ENCODE measurements at regions not wholly inside any gene's neighbourhood (a gene's known extent, or its start where the extent isn't known, plus 50 kb on each side); places are given as distances from the start of the nearest gene placed in this dataset.

DNA sequence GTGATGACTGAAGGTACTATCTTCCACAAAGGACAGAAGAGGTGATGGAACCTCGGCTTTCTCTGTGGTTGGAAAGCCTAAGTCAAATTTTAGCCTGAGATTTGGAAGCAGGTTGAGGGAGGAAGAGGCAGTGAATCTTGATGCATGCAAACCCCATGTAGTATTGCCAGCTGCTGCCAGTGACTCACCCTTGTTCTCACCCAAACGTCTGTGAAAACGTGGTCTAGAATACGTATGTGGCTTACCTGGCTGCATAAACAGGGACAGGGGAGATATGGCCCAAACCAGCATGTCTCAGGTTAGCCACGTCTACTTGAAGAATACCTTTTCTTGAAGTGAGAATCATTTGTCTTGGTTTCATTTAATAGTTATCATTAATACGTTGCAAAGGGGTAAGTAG is 438.0 kb upstream of the MAF start:
- Mint-ChIP-seq H3K4me3 (no peak overlapping the region), H3K36me3 (ENCODE audit: insufficient read depth) (peaks cover 3% of the 10 kb centered on the region), H3K27me3 (peaks cover 44% of the 10 kb centered on the region), H3K27ac (ENCODE audit: low read depth) (no peak overlapping the region), H3K9me3 (no peaks in the 10 kb centered on the region), H3K4me1 (no peaks in the 10 kb centered on the region)
- DNase-seq (ENCODE audit: low spot score in 2 of 2) (no peak), ATAC-seq (replicated peaks; ENCODE audit: extremely low read depth, poor library complexity, severe bottlenecking) (no peak)

GRCh38 chr16:80034948-80035663 is 434.6 kb upstream of the MAF start:
- DNase-seq (ENCODE audit: low spot score in 2 of 2) (no peak), ATAC-seq (replicated peaks; ENCODE audit: extremely low read depth, poor library complexity, severe bottlenecking) (no peak)
- Mint-ChIP-seq H3K27ac (ENCODE audit: low read depth) (no peak overlapping the region), H3K36me3 (ENCODE audit: insufficient read depth) (no peaks in the 10 kb centered on the region), H3K4me1 (no peaks in the 10 kb centered on the region), H3K4me3 (no peak overlapping the region), H3K9me3 (peaks cover 6% of the 10 kb centered on the region), H3K27me3 (peaks cover 58% of the 10 kb centered on the region)

GRCh38 chr16:80034469-80034826 is 433.9 kb upstream of the MAF start:
- Mint-ChIP-seq H3K27me3 (peaks cover 63% of the 10 kb centered on the region), H3K9me3 (peaks cover 6% of the 10 kb centered on the region), H3K4me3 (no peak overlapping the region), H3K36me3 (ENCODE audit: insufficient read depth) (no peaks in the 10 kb centered on the region), H3K27ac (ENCODE audit: low read depth) (no peak overlapping the region), H3K4me1 (no peaks in the 10 kb centered on the region)
- DNase-seq (ENCODE audit: low spot score in 2 of 2) (no peak), ATAC-seq (replicated peaks; ENCODE audit: extremely low read depth, poor library complexity, severe bottlenecking) (no peak)

- Mint-ChIP-seq H3K4me1 (no peaks in the 10 kb centered on the region), H3K27ac (ENCODE audit: low read depth) (no peak overlapping the region), H3K36me3 (ENCODE audit: insufficient read depth) (no peaks in the 10 kb centered on the region), H3K27me3 (peaks cover 68% of the 10 kb centered on the region), H3K9me3 (peaks cover 6% of the 10 kb centered on the region), H3K4me3 (no peak overlapping the region)
- ATAC-seq (replicated peaks; ENCODE audit: extremely low read depth, poor library complexity, severe bottlenecking), result no peak
- DNase-seq (ENCODE audit: low spot score in 2 of 2), result no peak
Measured at GRCh38 chr16:80033783-80034468, 433.4 kb upstream of the MAF start.

DNA sequence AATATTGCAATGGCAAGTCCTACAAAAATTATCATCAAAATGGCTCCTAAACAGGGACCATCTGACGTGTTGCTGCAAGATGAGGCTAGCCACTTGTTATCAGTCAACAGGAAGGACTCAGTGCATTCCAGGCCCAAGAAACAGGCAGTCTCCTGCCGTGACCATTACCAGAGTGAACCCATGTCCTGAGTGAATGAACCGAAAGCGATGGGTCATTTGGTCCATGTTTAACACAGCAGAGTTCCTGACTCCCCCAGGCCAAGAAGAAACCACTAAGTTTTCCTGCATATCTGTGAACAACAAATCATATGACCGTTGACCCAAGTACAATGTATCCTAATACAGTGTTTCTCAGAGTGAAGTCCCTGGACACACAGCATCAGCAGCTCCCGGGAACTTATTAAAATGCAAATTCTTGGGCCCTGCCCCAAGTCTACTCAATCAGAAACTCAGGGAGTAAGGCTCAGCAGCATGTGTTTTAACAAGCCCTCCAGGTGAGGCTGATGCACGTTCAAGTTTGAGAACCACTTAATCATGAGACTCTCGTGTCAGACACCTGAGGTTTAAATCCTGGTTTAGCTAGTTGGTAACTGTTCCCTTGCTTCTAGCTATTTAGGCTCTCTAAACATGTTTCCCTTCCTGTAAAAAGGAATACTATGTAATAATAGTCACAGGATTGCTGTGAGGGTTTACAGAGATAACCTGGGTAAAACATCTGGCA is 429.4 kb upstream of the MAF start:
- Mint-ChIP-seq H3K4me1 (peaks cover 9% of the 10 kb centered on the region), H3K4me3 (no peak overlapping the region), H3K27ac (ENCODE audit: low read depth) (no peak overlapping the region), H3K27me3 (peaks cover 35% of the 10 kb centered on the region), H3K9me3 (peaks cover 6% of the 10 kb centered on the region), H3K36me3 (ENCODE audit: insufficient read depth) (no peaks in the 10 kb centered on the region)
- DNase-seq (ENCODE audit: low spot score in 2 of 2) (no peak), ATAC-seq (replicated peaks; ENCODE audit: extremely low read depth, poor library complexity, severe bottlenecking) (no peak)

DNA sequence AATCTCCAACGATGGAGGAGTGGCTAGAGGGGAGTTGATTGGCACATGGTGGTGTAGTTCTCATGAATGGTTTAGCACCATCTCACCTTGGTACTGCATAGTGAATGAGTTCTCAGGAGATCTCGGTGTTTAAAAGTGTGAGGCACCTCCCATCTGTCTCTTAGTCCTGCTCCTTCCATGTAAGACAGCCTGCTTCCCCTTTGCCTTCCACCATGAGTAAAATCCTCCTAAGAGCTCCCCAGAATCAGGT is 428.8 kb upstream of the MAF start:
- DNase-seq (ENCODE audit: low spot score in 2 of 2) (no peak), ATAC-seq (replicated peaks; ENCODE audit: extremely low read depth, poor library complexity, severe bottlenecking) (no peak)
- Mint-ChIP-seq H3K4me3 (no peak overlapping the region), H3K36me3 (ENCODE audit: insufficient read depth) (no peaks in the 10 kb centered on the region), H3K27me3 (peaks cover 42% of the 10 kb centered on the region), H3K27ac (ENCODE audit: low read depth) (no peak overlapping the region), H3K9me3 (peaks cover 6% of the 10 kb centered on the region), H3K4me1 (peaks cover 9% of the 10 kb centered on the region)

GRCh38 chr16:80028581-80029380 is 428.2 kb upstream of the MAF start:
- Mint-ChIP-seq H3K4me3 (no peak overlapping the region), H3K27me3 (peaks cover 45% of the 10 kb centered on the region), H3K9me3 (peaks cover 6% of the 10 kb centered on the region), H3K36me3 (ENCODE audit: insufficient read depth) (no peaks in the 10 kb centered on the region), H3K27ac (ENCODE audit: low read depth) (no peak overlapping the region), H3K4me1 (peaks cover 9% of the 10 kb centered on the region)
- DNase-seq (ENCODE audit: low spot score in 2 of 2), result no peak
- ATAC-seq (replicated peaks; ENCODE audit: extremely low read depth, poor library complexity, severe bottlenecking), result no peak

- Mint-ChIP-seq H3K4me3 (no peak overlapping the region), H3K4me1 (peaks cover 9% of the 10 kb centered on the region), H3K27ac (ENCODE audit: low read depth) (peak overlapping the region; percentile 36), H3K27me3 (peaks cover 45% of the 10 kb centered on the region), H3K36me3 (ENCODE audit: insufficient read depth) (no peaks in the 10 kb centered on the region), H3K9me3 (no peaks in the 10 kb centered on the region)
- ATAC-seq (replicated peaks; ENCODE audit: extremely low read depth, poor library complexity, severe bottlenecking), result peak; percentile 83
- DNase-seq (ENCODE audit: low spot score in 2 of 2), result peak in 1 of 2 donors; percentile 11
Measured at GRCh38 chr16:80027007-80027965, 426.7 kb upstream of the MAF start.

DNA sequence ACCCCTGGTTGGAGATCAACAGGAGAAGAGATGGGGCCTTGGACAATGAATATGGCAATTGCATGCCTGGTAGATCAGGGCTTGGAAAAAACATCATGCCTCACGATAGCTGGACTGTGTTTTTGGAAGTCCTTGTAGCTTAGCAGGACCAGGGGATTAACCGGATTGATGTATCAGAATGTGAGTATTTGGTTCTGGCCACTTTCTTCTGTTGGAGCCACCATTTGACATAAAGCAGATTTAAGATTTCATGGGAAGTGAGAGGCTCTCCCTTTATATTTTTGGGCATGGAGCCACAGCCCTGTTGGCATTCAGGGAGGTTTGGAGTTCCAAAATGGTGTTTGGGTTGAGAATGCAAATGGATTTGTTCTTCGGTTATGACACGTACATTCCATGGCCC is 424.7 kb upstream of the MAF start:
- H3K4me1 Mint-ChIP-seq, result peaks cover 9% of the 10 kb centered on the region
- ATAC-seq (replicated peaks; ENCODE audit: extremely low read depth, poor library complexity, severe bottlenecking) (no peak), DNase-seq (ENCODE audit: low spot score in 2 of 2) (no peak)
- H3K4me3 Mint-ChIP-seq, result no peak overlapping the region
- H3K9me3 Mint-ChIP-seq, result no peaks in the 10 kb centered on the region
- H3K36me3 Mint-ChIP-seq (ENCODE audit: insufficient read depth), result no peaks in the 10 kb centered on the region
- peaks cover 29% of the 10 kb centered on the region for H3K27me3 Mint-ChIP-seq
- H3K27ac Mint-ChIP-seq (ENCODE audit: low read depth), result no peak overlapping the region

- no peak for ATAC-seq (replicated peaks; ENCODE audit: extremely low read depth, poor library complexity, severe bottlenecking)
- Mint-ChIP-seq H3K4me1 (peaks cover 9% of the 10 kb centered on the region), H3K27ac (ENCODE audit: low read depth) (no peak overlapping the region), H3K27me3 (peaks cover 24% of the 10 kb centered on the region), H3K9me3 (no peaks in the 10 kb centered on the region), H3K36me3 (ENCODE audit: insufficient read depth) (no peaks in the 10 kb centered on the region), H3K4me3 (no peak overlapping the region)
- no peak for DNase-seq (ENCODE audit: low spot score in 2 of 2)
Measured at GRCh38 chr16:80024443-80024842, 423.9 kb upstream of the MAF start.

GRCh38 chr16:80023865-80024264 is 423.3 kb upstream of the MAF start:
- DNase-seq (ENCODE audit: low spot score in 2 of 2), result no peak
- no peaks in the 10 kb centered on the region for H3K9me3 Mint-ChIP-seq
- H3K27me3 Mint-ChIP-seq, result peaks cover 19% of the 10 kb centered on the region
- no peak overlapping the region for H3K27ac Mint-ChIP-seq (ENCODE audit: low read depth)
- ATAC-seq (replicated peaks; ENCODE audit: extremely low read depth, poor library complexity, severe bottlenecking), result no peak
- no peaks in the 10 kb centered on the region for H3K36me3 Mint-ChIP-seq (ENCODE audit: insufficient read depth)
- H3K4me1 Mint-ChIP-seq, result peaks cover 9% of the 10 kb centered on the region
- H3K4me3 Mint-ChIP-seq, result no peak overlapping the region

DNA sequence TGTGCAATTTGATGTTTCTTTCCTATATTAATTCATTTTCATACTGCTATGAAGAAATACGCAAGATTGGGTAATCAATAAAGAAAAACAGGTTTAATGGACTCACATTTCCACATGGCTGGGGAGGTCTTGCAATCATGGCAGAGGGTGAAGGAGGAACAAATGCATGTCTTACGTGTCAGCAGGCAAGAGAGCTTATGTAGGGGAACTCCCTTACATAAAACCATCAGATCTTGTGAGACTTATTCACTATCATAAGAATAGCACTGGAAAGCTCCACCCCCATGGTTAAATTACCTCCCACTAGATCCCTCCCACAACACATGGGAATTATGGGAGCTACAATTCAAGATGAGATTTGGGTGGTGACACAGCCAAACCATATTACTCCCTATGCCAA is 418.9 kb upstream of the MAF start:
- DNase-seq (ENCODE audit: low spot score in 2 of 2) (no peak), ATAC-seq (replicated peaks; ENCODE audit: extremely low read depth, poor library complexity, severe bottlenecking) (no peak)
- Mint-ChIP-seq H3K4me3 (no peak overlapping the region), H3K27me3 (peaks cover 11% of the 10 kb centered on the region), H3K9me3 (no peaks in the 10 kb centered on the region), H3K4me1 (no peaks in the 10 kb centered on the region), H3K36me3 (ENCODE audit: insufficient read depth) (no peaks in the 10 kb centered on the region), H3K27ac (ENCODE audit: low read depth) (no peak overlapping the region)

Data from central memory CD8-positive, alpha-beta T cell (primary cell).